GM23338 (cell line): ENCODE measurements at regions not wholly inside any gene's neighbourhood (a gene's known extent, or its start where the extent isn't known, plus 50 kb on each side); places are given as distances from the start of the nearest gene placed in this dataset.

Experiments used
- CTCF ChIP-seq, 2 experiments: fragments of 200-600 bp in 1 of 2; sonication (generic) in 1 of 2; conservative IDR thresholded peaks; 2 replicates each; pipeline versions ENCODE4 v1.5.1 to v1.6.1; 2016 to 2017; ENCODE audit warnings: antibody characterized with exemption in 2 of 2, low read depth in 2 of 2, mild to moderate bottlenecking in 2 of 2, moderate library complexity in 1 of 2
- EZH2phosphoT487 ChIP-seq: fragments of 200-600 bp; sonication (generic); IDR thresholded peaks from one replicate; pipeline ENCODE4 v1.8.1; 2018; ENCODE audit warnings: antibody characterized with exemption; ENCODE audit not compliant: unreplicated experiment
- JUNB ChIP-seq: IDR thresholded peaks from one replicate; pipeline ENCODE4 v1.6.1; 2016; ENCODE audit warnings: antibody characterized with exemption; ENCODE audit not compliant: unreplicated experiment
- POLR2AphosphoS5 ChIP-seq: IDR thresholded peaks from 2 replicates; pipeline ENCODE4 v1.6.1; 2016; ENCODE audit warnings: antibody characterized with exemption, low read depth
- REST ChIP-seq: IDR thresholded peaks from one replicate; pipeline ENCODE4 v1.6.1; 2018; ENCODE audit warnings: antibody characterized with exemption; ENCODE audit not compliant: unreplicated experiment

DNA sequence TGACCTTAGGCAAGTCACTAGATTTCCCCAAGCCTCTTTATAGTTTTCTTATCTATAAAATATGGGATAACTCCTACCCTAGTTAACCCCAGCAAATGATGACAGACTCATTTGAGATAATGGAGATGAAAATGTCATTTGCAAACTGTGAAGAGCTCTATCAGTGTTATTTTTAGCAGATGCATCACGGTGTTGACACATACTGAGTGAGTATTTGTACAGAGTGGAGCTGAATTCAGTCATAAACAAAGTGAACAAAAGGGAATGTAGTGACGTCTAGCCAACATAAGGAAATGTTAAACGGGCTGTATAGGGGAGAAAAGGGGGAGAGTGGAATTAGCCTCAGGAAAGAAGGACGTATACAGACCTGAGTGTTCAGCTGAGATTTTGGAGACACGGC lies 75.9 kb downstream of the NMUR2 start:
- TF ChIP-seq REST (no peak), CTCF (conservative IDR thresholded peaks at IDR 0.05; ENCODE audit: low read depth in 2 of 2) (no peak), POLR2AphosphoS5 (no peak), EZH2phosphoT487 (no peak), JUNB (no peak)
